ENCODE measurements at regions not wholly inside any gene's neighbourhood (a gene's known extent, or its start where the extent isn't known, plus 50 kb on each side); places are given as distances from the start of the nearest gene placed in this dataset.
A peak's percentile ranks its signal among the peaks of the same experiment; 100 is the strongest.

DNA sequence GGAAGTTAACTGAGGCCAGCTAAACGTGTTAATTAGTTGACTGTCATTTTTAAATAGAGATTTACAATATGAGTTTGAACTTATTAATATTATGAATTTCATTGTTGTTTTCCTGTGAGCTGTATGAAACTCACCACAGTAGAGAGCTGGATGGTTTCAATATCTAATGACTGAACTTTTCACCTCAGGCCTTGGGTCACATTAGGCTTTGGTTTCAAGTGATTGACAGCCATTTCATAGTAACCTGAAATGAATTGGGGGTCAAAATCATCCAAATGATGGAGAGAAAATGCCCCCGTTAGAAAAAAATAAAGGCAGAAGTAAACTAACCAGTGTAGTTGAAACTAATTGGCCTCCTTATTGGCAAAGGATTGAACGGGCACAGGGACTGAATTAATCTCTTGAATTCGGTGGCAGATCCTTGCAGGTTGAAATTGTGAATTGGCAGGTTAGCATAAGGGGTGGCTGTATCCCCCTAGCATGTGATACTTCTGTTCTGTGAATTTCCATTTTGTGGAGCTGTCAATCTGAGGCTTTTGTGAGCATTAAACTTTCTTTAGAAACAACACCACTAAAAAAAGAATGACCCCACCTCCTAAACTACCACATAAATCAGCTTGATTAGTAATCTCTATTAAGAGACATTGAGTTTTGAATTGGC is 155.1 kb upstream of the MMS22L start:
- H2AFZ ChIP-seq (ENCODE audit: low read length), result no peak overlapping the region
- no peaks in the 10 kb centered on the region for H3K36me3 ChIP-seq (ENCODE audit: insufficient read depth, low read length)
- no peaks in the 10 kb centered on the region for H3K79me2 ChIP-seq (ENCODE audit: insufficient read depth, low read length)
- H3K9me3 ChIP-seq (ENCODE audit: insufficient read depth, low read depth, low read length), result no peaks in the 10 kb centered on the region
- no peaks in the 10 kb centered on the region for H3K9me2 ChIP-seq (replicated peaks; ENCODE audit: low read depth, low read length)
- H3K4me3 ChIP-seq (ENCODE audit: low read length, poor library complexity, severe bottlenecking), result no peak overlapping the region
- no peaks in the 10 kb centered on the region for H3K4me1 ChIP-seq (ENCODE audit: insufficient read depth, low read length, poor library complexity, severe bottlenecking)
- H3K9ac ChIP-seq (ENCODE audit: low read depth, low read length, poor library complexity, severe bottlenecking), result no peak overlapping the region
- no peaks in the 10 kb centered on the region for H4K20me1 ChIP-seq (ENCODE audit: insufficient read depth, low read length, poor library complexity, severe bottlenecking)
- TF ChIP-seq, protein P1, sequence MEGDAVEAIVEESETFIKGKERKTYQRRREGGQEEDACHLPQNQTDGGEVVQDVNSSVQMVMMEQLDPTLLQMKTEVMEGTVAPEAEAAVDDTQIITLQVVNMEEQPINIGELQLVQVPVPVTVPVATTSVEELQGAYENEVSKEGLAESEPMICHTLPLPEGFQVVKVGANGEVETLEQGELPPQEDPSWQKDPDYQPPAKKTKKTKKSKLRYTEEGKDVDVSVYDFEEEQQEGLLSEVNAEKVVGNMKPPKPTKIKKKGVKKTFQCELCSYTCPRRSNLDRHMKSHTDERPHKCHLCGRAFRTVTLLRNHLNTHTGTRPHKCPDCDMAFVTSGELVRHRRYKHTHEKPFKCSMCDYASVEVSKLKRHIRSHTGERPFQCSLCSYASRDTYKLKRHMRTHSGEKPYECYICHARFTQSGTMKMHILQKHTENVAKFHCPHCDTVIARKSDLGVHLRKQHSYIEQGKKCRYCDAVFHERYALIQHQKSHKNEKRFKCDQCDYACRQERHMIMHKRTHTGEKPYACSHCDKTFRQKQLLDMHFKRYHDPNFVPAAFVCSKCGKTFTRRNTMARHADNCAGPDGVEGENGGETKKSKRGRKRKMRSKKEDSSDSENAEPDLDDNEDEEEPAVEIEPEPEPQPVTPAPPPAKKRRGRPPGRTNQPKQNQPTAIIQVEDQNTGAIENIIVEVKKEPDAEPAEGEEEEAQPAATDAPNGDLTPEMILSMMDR (conservative IDR thresholded peaks at IDR 0.05; ENCODE audit: low read length), result no peak
- no peak for TF ChIP-seq EZH2phosphoT487 (IDR thresholded peaks at IDR 0.05; ENCODE audit: borderline replicate concordance)
- H3K4me2 ChIP-seq (ENCODE audit: low read depth, low read length, poor library complexity, severe bottlenecking), result no peak overlapping the region
- no peaks in the 10 kb centered on the region for H3F3A ChIP-seq (ENCODE audit: low read depth)
- H3K27me3 ChIP-seq (ENCODE audit: insufficient read depth, low read length, poor library complexity, severe bottlenecking), result no peaks in the 10 kb centered on the region

DNA sequence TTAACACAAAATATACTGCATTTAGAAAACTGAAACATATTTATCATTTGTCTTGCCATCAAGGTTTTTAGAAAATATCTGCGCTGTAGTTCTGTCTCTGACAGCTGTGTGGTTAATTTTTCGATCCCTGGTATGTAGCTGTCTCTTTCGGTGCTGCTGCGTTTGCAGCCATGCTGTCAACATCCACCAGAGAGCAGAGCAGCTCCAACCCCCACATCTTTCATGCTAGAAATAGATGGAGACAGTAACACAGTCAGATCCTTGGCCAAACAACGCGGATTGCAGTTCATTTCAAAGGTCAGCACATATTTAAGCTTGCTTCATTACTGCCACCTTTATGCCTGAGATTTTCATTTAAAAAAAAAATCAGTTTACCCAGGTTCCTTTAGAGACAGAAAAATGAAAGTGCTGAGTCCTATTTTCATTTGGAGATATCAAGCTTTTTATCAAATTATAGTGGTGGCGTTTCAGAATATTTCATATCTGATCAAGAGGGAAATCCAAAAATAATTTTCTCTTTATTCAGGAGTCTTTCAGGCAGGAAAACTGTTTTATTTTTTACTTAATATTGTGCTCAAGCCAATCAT is 157.7 kb upstream of the MMS22L start:
- Histone ChIP-seq H3K9ac (ENCODE audit: low read depth, low read length, poor library complexity, severe bottlenecking) (no peak overlapping the region), H3K4me1 (ENCODE audit: insufficient read depth, low read length, poor library complexity, severe bottlenecking) (no peaks in the 10 kb centered on the region), H3F3A (ENCODE audit: low read depth) (no peaks in the 10 kb centered on the region), H3K79me2 (ENCODE audit: insufficient read depth, low read length) (no peaks in the 10 kb centered on the region), H2AFZ (ENCODE audit: low read length) (peak overlapping the region; percentile 46; the same call in 1 of the 2 replicates), H3K4me2 (ENCODE audit: low read depth, low read length, poor library complexity, severe bottlenecking) (no peak overlapping the region), H4K20me1 (ENCODE audit: insufficient read depth, low read length, poor library complexity, severe bottlenecking) (no peaks in the 10 kb centered on the region), H3K9me2 (replicated peaks; ENCODE audit: low read depth, low read length) (no peaks in the 10 kb centered on the region), H3K4me3 (ENCODE audit: low read length, poor library complexity, severe bottlenecking) (no peak overlapping the region), H3K27me3 (ENCODE audit: insufficient read depth, low read length, poor library complexity, severe bottlenecking) (no peaks in the 10 kb centered on the region), H3K9me3 (ENCODE audit: insufficient read depth, low read depth, low read length) (no peaks in the 10 kb centered on the region), H3K36me3 (ENCODE audit: insufficient read depth, low read length) (no peaks in the 10 kb centered on the region)
- no peak for TF ChIP-seq EZH2phosphoT487 (IDR thresholded peaks at IDR 0.05; ENCODE audit: borderline replicate concordance)
- TF ChIP-seq, protein P1 (conservative IDR thresholded peaks at IDR 0.05; ENCODE audit: low read length), result peak; percentile 51

DNA sequence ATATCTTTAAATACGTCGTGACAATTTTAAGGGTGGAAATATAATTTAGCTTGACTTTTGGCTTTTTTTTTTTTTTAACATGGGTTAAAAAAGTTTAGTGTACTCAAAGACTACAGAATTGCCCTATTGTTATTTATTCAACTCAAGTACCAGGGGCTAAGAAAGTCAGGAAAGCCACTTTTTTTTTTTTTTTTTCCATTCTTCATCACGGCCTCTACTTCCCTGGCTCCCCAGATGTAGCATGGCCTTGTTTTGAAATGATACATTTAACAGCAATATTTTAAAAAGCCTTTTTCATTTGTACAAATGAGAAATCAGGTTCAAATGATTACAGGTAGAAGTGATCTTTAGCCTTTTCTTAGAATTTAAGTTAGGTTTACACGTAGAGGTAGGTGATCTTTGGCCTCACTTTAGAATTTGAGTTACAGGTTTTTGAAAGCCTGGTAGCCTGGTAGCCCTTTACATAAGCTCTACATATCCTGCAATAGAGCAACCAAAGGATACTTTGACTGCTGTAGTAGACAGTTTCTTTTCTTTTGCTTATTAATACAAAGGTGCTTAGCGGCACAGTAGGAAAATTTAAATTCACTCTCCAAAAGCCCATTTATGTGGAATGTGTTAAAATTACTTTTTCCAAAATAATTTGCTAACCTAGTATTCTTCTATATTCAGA is 160.5 kb upstream of the MMS22L start:
- H3K4me2 ChIP-seq (ENCODE audit: low read depth, low read length, poor library complexity, severe bottlenecking), result no peak overlapping the region
- no peaks in the 10 kb centered on the region for H3K79me2 ChIP-seq (ENCODE audit: insufficient read depth, low read length)
- no peaks in the 10 kb centered on the region for H3K36me3 ChIP-seq (ENCODE audit: insufficient read depth, low read length)
- TF ChIP-seq, protein P1 (conservative IDR thresholded peaks at IDR 0.05; ENCODE audit: low read length), result no peak
- no peak for TF ChIP-seq EZH2phosphoT487 (IDR thresholded peaks at IDR 0.05; ENCODE audit: borderline replicate concordance)
- H4K20me1 ChIP-seq (ENCODE audit: insufficient read depth, low read length, poor library complexity, severe bottlenecking), result no peaks in the 10 kb centered on the region
- H3K27me3 ChIP-seq (ENCODE audit: insufficient read depth, low read length, poor library complexity, severe bottlenecking), result no peaks in the 10 kb centered on the region
- H3K9me2 ChIP-seq (replicated peaks; ENCODE audit: low read depth, low read length), result no peaks in the 10 kb centered on the region
- no peaks in the 10 kb centered on the region for H3K4me1 ChIP-seq (ENCODE audit: insufficient read depth, low read length, poor library complexity, severe bottlenecking)
- H3K9me3 ChIP-seq (ENCODE audit: insufficient read depth, low read depth, low read length), result no peaks in the 10 kb centered on the region
- no peak overlapping the region for H3K9ac ChIP-seq (ENCODE audit: low read depth, low read length, poor library complexity, severe bottlenecking)
- no peaks in the 10 kb centered on the region for H3F3A ChIP-seq (ENCODE audit: low read depth)
- H3K4me3 ChIP-seq (ENCODE audit: low read length, poor library complexity, severe bottlenecking), result no peak overlapping the region
- no peak overlapping the region for H2AFZ ChIP-seq (ENCODE audit: low read length)
